H1 (cell line): ENCODE measurements at regions not wholly inside any gene's neighbourhood (a gene's known extent, or its start where the extent isn't known, plus 50 kb on each side); places are given as distances from the start of the nearest gene placed in this dataset.

ENCODE experiments used
- CTCF ChIA-PET: fragments of 300-600 bp; sonication (Branson Sonifier 250); formaldehyde crosslinking; loops from one replicate; lab custom pipeline; 2021; ENCODE audit not compliant: partially characterized antibody; lab: Charles Lee
- POLR2A ChIA-PET: fragments of 300-600 bp; sonication (Branson Sonifier 250); formaldehyde crosslinking; loops from one replicate; lab custom pipeline; 2021; ENCODE audit warnings: inconsistent platforms; ENCODE audit not compliant: partially characterized antibody; lab: Charles Lee
- DNase-seq, 2 experiments: peaks; one replicate each; pipeline versions ENCODE4 v3.0.0 to v3.0.0-alpha.2; 2010 to 2022; ENCODE audit warnings: low spot score in 2 of 2, low read depth in 1 of 2, mixed read lengths in 1 of 2
- FAIRE-seq: peaks from 2 replicates; lab custom pipeline; 2011; peaks lifted over from hg19 to GRCh38; lab: Jason Lieb, UNC
- H2AFZ ChIP-seq: 2 replicates; pipeline ENCODE4 v1.8.1; 2012; ENCODE audit warnings: low read length, inconsistent platforms
- H2AK5ac ChIP-seq: 2 replicates; pipeline ENCODE4 v1.6.1; 2013; ENCODE audit warnings: low read depth, low read length
- H2BK120ac ChIP-seq: replicated peaks from 2 replicates; pipeline ENCODE3; 2013; ENCODE audit warnings: low read depth, low read length, inconsistent platforms
- H2BK12ac ChIP-seq: 2 replicates; pipeline ENCODE4 v1.6.1; 2013; ENCODE audit warnings: low read depth, low read length
- H2BK15ac ChIP-seq: 2 replicates; pipeline ENCODE4 v1.6.1; 2013; ENCODE audit warnings: low read length
- H2BK20ac ChIP-seq: 2 replicates; pipeline ENCODE4 v1.6.1; 2013; ENCODE audit warnings: low read length
- H2BK5ac ChIP-seq: 2 replicates; pipeline ENCODE4 v1.6.1; 2013; ENCODE audit warnings: low read depth, low read length
- H3K14ac ChIP-seq: 2 replicates; pipeline ENCODE4 v1.6.1; 2013; ENCODE audit warnings: inconsistent platforms; ENCODE audit not compliant: insufficient read length
- H3K18ac ChIP-seq: 2 replicates; pipeline ENCODE4 v1.6.1; 2013; ENCODE audit warnings: low read length; ENCODE audit errors: extremely low read depth
- H3K23ac ChIP-seq: 2 replicates; pipeline ENCODE4 v1.6.1; 2013; ENCODE audit warnings: inconsistent platforms; ENCODE audit not compliant: insufficient read length
- H3K23me2 ChIP-seq: 2 replicates; pipeline ENCODE4 v1.6.1; 2013; ENCODE audit warnings: low read depth, low read length
- H3K27ac ChIP-seq: 2 replicates; pipeline ENCODE4 v1.6.1; 2011; ENCODE audit warnings: low read depth, low read length, inconsistent platforms
- H3K27me3 ChIP-seq, 4 experiments: replicated peaks in 1 of 4; 1 replicate in 1 of 4; 2 replicates in 3 of 4; pipeline versions ENCODE4 v1.6.1 to v1.8.1; 2011 to 2013; ENCODE audit warnings: low read length in 3 of 4, mild to moderate bottlenecking in 3 of 4, inconsistent platforms in 2 of 4, mixed read lengths in 2 of 4, moderate library complexity in 1 of 4; ENCODE audit not compliant: control insufficient read depth in 3 of 4, insufficient read depth in 3 of 4; ENCODE audit errors: extremely low read depth in 1 of 4
- H3K36me3 ChIP-seq, 4 experiments: 2 replicates each; pipeline versions ENCODE4 v1.6.1 to v1.8.1; 2011 to 2013; ENCODE audit warnings: mild to moderate bottlenecking in 4 of 4, low read length in 3 of 4, moderate library complexity in 2 of 4, control low read depth in 1 of 4, inconsistent platforms in 1 of 4; ENCODE audit not compliant: insufficient read depth in 4 of 4, control insufficient read depth in 2 of 4
- H3K4ac ChIP-seq: replicated peaks from 2 replicates; pipeline ENCODE3; 2013; ENCODE audit warnings: low read length, low read depth, mixed read lengths, inconsistent platforms; ENCODE audit not compliant: insufficient read length
- H3K4me1 ChIP-seq, 4 experiments: replicated peaks in 1 of 4; 1 replicate in 1 of 4; 2 replicates in 3 of 4; pipeline versions ENCODE4 v1.6.1 to v1.8.1; 2011 to 2013; ENCODE audit warnings: low read length in 3 of 4, inconsistent platforms in 2 of 4, mixed read lengths in 1 of 4; ENCODE audit not compliant: insufficient read depth in 4 of 4, control insufficient read depth in 3 of 4
- H3K4me2 ChIP-seq, 2 experiments: 2 replicates each; pipeline versions ENCODE4 v1.6.1 to v1.8.1; 2011 to 2013; ENCODE audit warnings: low read depth in 2 of 2, low read length in 2 of 2, control low read depth in 1 of 2, inconsistent platforms in 1 of 2, mild to moderate bottlenecking in 1 of 2; ENCODE audit not compliant: insufficient read depth in 1 of 2
- H3K4me3 ChIP-seq, 4 experiments: fragments of 200-600, 300-600 bp in 1 of 4; sonication (generic), shearing (Covaris generic), sonication (Bioruptor Twin) in 1 of 4; 2 replicates each; pipeline versions ENCODE4 v1.5.1 to v1.8.1; 2011 to 2016; ENCODE audit warnings: low read length in 4 of 4, low read depth in 3 of 4, control low read depth in 2 of 4, inconsistent platforms in 2 of 4, mild to moderate bottlenecking in 2 of 4, mixed read lengths in 1 of 4, moderate library complexity in 1 of 4; ENCODE audit not compliant: insufficient read depth in 2 of 4; ENCODE audit errors: extremely low read depth in 1 of 4
- H3K56ac ChIP-seq: replicated peaks from 2 replicates; pipeline ENCODE3; 2013; ENCODE audit warnings: low read depth, mild to moderate bottlenecking, mixed read lengths, low read length, inconsistent platforms; ENCODE audit not compliant: insufficient read length
- H3K79me1 ChIP-seq: 2 replicates; pipeline ENCODE4 v1.6.1; 2013; ENCODE audit warnings: low read depth, low read length, control low read depth
- H3K79me2 ChIP-seq, 2 experiments: 2 replicates each; pipeline versions ENCODE4 v1.6.1 to v1.8.1; 2012 to 2013; ENCODE audit warnings: low read length in 2 of 2, mild to moderate bottlenecking in 2 of 2, inconsistent platforms in 1 of 2; ENCODE audit not compliant: insufficient read depth in 2 of 2, control insufficient read depth in 1 of 2
- H3K9ac ChIP-seq, 4 experiments: replicated peaks in 1 of 4; 1 replicate in 1 of 4; 2 replicates in 3 of 4; pipeline versions ENCODE4 v1.6.1 to v1.8.1; 2011 to 2013; ENCODE audit warnings: low read depth in 3 of 4, low read length in 3 of 4, control low read depth in 2 of 4, mild to moderate bottlenecking in 2 of 4, moderate library complexity in 2 of 4, inconsistent platforms in 1 of 4; ENCODE audit errors: extremely low read depth in 1 of 4
- H3K9me3 ChIP-seq, 2 experiments: 2 replicates each; pipeline versions ENCODE4 v1.6.1 to v1.8.1; 2012 to 2013; ENCODE audit warnings: mild to moderate bottlenecking in 2 of 2, moderate library complexity in 2 of 2, control low read depth in 1 of 2, inconsistent platforms in 1 of 2, low read depth in 1 of 2, low read length in 1 of 2, mixed read lengths in 1 of 2; ENCODE audit not compliant: insufficient read depth in 2 of 2
- H4K20me1 ChIP-seq, 2 experiments: replicated peaks in 1 of 2; 2 replicates each; pipeline versions ENCODE3 to v1.8.1; 2011 to 2013; ENCODE audit warnings: inconsistent platforms in 2 of 2, low read length in 2 of 2, mild to moderate bottlenecking in 1 of 2; ENCODE audit not compliant: insufficient read depth in 2 of 2, control insufficient read depth in 1 of 2
- H4K5ac ChIP-seq: 2 replicates; pipeline ENCODE4 v1.6.1; 2013; ENCODE audit warnings: low read length, low read depth, mixed read lengths, inconsistent platforms; ENCODE audit not compliant: insufficient read length
- H4K8ac ChIP-seq: 2 replicates; pipeline ENCODE4 v1.8.0; 2013; ENCODE audit warnings: mild to moderate bottlenecking, moderate library complexity, low read length, inconsistent platforms; ENCODE audit not compliant: insufficient read depth; ENCODE audit errors: extremely low read depth
- H4K91ac ChIP-seq: replicated peaks from 2 replicates; pipeline ENCODE3; 2013; ENCODE audit warnings: low read length, mixed read lengths, inconsistent platforms; ENCODE audit not compliant: insufficient read length
- BACH1 ChIP-seq: IDR thresholded peaks from 2 replicates; pipeline ENCODE4 v1.6.1; 2012; ENCODE audit warnings: low read length, improper control_type of control experiment
- CEBPB ChIP-seq: IDR thresholded peaks from 2 replicates; pipeline ENCODE4 v1.6.1; 2012; ENCODE audit warnings: low read depth, low read length
- CHD1 ChIP-seq: IDR thresholded peaks from 2 replicates; pipeline ENCODE4 v1.6.1; 2012; ENCODE audit warnings: low read depth, low read length, improper control_type of control experiment
- GABPA ChIP-seq: IDR thresholded peaks from 2 replicates; pipeline ENCODE4 v1.6.1; 2011; ENCODE audit warnings: mild to moderate bottlenecking, low read length, moderate library complexity, borderline replicate concordance; ENCODE audit not compliant: insufficient read depth
- HDAC6 ChIP-seq: IDR thresholded peaks from one replicate; pipeline ENCODE4 v1.7.1; 2012; ENCODE audit warnings: low read depth, mild to moderate bottlenecking, inconsistent platforms, low read length, moderate library complexity
- JUND ChIP-seq: IDR thresholded peaks from 2 replicates; pipeline ENCODE4 v1.6.1; 2011; ENCODE audit warnings: mild to moderate bottlenecking, improper control_type of control experiment, low read length
- MAFK ChIP-seq: IDR thresholded peaks from 2 replicates; pipeline ENCODE4 v1.6.1; 2012; ENCODE audit warnings: low read depth, mild to moderate bottlenecking, improper control_type of control experiment, low read length
- NANOG ChIP-seq: IDR thresholded peaks from 2 replicates; pipeline ENCODE4 v1.6.1; 2011; ENCODE audit warnings: low read length, low read depth, mild to moderate bottlenecking, inconsistent platforms; ENCODE audit not compliant: insufficient read depth, poor library complexity, severe bottlenecking
- PHF8 ChIP-seq: fragments of 200-600 bp; sonication (generic); conservative IDR thresholded peaks from 2 replicates; pipeline ENCODE4 v1.7.1; 2012; ENCODE audit warnings: low read depth, mild to moderate bottlenecking, inconsistent platforms, low read length, moderate library complexity
- POU5F1 ChIP-seq: IDR thresholded peaks from 2 replicates; pipeline ENCODE4 v1.6.1; 2011; ENCODE audit warnings: low read depth, mild to moderate bottlenecking, low read length, moderate library complexity
- SIN3A ChIP-seq, 2 experiments: IDR thresholded peaks in 1 of 2; conservative IDR thresholded peaks in 1 of 2; 2 replicates each; pipeline ENCODE4 v1.6.1; 2011 to 2012; ENCODE audit warnings: low read length in 2 of 2, improper control_type of control experiment in 1 of 2, low read depth in 1 of 2, mild to moderate bottlenecking in 1 of 2
- SP4 ChIP-seq: IDR thresholded peaks from 2 replicates; pipeline ENCODE4 v1.6.1; 2012; ENCODE audit warnings: low read length, inconsistent platforms
- SRF ChIP-seq: IDR thresholded peaks from 2 replicates; pipeline ENCODE4 v1.6.1; 2011; ENCODE audit warnings: mild to moderate bottlenecking, low read depth, low read length, moderate library complexity
- WGBS, 2 experiments: shearing (Covaris generic) in 1 of 2; methylation state at CpG; one replicate each; pipeline versions ENCODE4 v1.1.6 to v1.1.7; 2013 to 2015; ENCODE audit warnings: low lambda C conversion rate in 2 of 2, mixed read lengths in 2 of 2, inconsistent platforms in 1 of 2, low coverage in 1 of 2, missing lambda C conversion rate in 1 of 2; ENCODE audit not compliant: insufficient replicate concordance in 2 of 2, insufficient coverage in 1 of 2, insufficient read length in 1 of 2; ENCODE audit errors: extremely low coverage in 1 of 2, missing lambda C conversion rate in 1 of 2; 5-methylcytosine and 5-hydroxymethylcytosine counted together

DNA sequence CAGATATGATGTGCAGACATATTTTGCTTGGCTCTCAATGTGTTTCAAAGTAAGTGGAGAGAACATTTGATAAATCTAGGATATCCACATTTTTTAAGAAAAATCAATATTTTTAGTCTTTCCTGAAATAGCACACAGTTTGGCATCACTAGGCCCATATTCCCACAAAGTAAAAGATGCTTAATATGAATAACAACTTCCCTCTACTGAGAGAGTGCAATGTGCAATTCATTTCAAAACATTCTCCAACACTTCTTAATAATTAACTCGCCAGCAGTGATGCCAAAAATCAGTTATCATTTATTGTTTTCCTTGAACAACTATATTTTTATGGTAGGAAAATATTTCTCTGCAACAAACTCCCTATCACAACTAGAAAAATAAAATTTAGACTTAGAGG is 800.2 kb upstream of the MBL2 start:
- H2AK5ac ChIP-seq = no peak overlapping the region
- H2BK15ac ChIP-seq = no peak overlapping the region
- H3K56ac ChIP-seq = no peak overlapping the region
- H3K4me3 ChIP-seq = no peak overlapping the region
- H4K5ac ChIP-seq = no peak overlapping the region
- no peak overlapping the region for H2BK12ac ChIP-seq
- H3K27ac ChIP-seq = no peak overlapping the region
- no peak overlapping the region; the same call in 1 of the 2 replicates for H2BK20ac ChIP-seq
- H3K9me3 ChIP-seq = no peaks in the 10 kb centered on the region
- no peak for FAIRE-seq
- no peaks in the 10 kb centered on the region for H4K20me1 ChIP-seq
- no peaks in the 10 kb centered on the region; a peak in 1 of 7 replicates for H3K4me1 ChIP-seq
- no peaks in the 10 kb centered on the region for H3K27me3 ChIP-seq
- H3K23ac ChIP-seq = no peak overlapping the region
- H3K14ac ChIP-seq = no peak overlapping the region
- POLR2A ChIA-PET = no interaction called here
- no peak overlapping the region for H3K9ac ChIP-seq
- no peak overlapping the region for H4K91ac ChIP-seq
- H3K23me2 ChIP-seq = no peaks in the 10 kb centered on the region
- no peak overlapping the region for H3K4ac ChIP-seq
- no peak overlapping the region for H2BK5ac ChIP-seq
- H3K36me3 ChIP-seq = no peaks in the 10 kb centered on the region
- no peak overlapping the region for H2BK120ac ChIP-seq
- H3K4me2 ChIP-seq = no peak overlapping the region
- no peaks in the 10 kb centered on the region for H3K79me2 ChIP-seq
- H4K8ac ChIP-seq = no peak overlapping the region
- H3K79me1 ChIP-seq = no peaks in the 10 kb centered on the region
- H3K18ac ChIP-seq = no peak overlapping the region
- WGBS, 2 experiments = 83% methylated on average over 1 of the region's 1 CpG; no CpG with 5 or more reads in 1 of the 2 experiments
- no peak for DNase-seq
- H2AFZ ChIP-seq = no peak overlapping the region
- CTCF ChIA-PET = no interaction called here
- TF ChIP-seq SRF (no peak), MAFK (no peak), JUND (no peak), BACH1 (no peak), NANOG (no peak), PHF8 (no peak), HDAC6 (no peak), SP4 (no peak), GABPA (no peak), CEBPB (no peak), SIN3A (conservative IDR thresholded peaks at IDR 0.05 in 1 of 2, IDR thresholded peaks at IDR 0.05 in 1 of 2; ENCODE audit: low read depth in 1 of 2, low read length in 2 of 2) (no peak), POU5F1 (no peak), CHD1 (no peak)
